SK-N-SH treated with all-trans-retinoic acid at 6 μM for 48 hours (cell line): ENCODE measurements at regions not wholly inside any gene's neighbourhood (a gene's known extent, or its start where the extent isn't known, plus 50 kb on each side); places are given as distances from the start of the nearest gene placed in this dataset.

Experiments
- ATAC-seq: fragments of 200-7000 bp; cut with Tn5 transposase; 3 replicates; pipeline ENCODE4 v1.9.1; 2020; ENCODE audit warnings: mild to moderate bottlenecking, moderate library complexity
- ARNTL ChIP-seq: fragments of 450-650 bp; formaldehyde crosslinking; IDR thresholded peaks from 2 replicates; pipeline ENCODE4 v1.5.0; 2020; ENCODE audit warnings: low read depth, mild to moderate bottlenecking, moderate library complexity, borderline replicate concordance
- CSDC2 ChIP-seq: fragments of 250-450 bp; sonication (Bioruptor Pico); IDR thresholded peaks from 2 replicates; pipeline ENCODE4 v1.5.0; 2020; ENCODE audit warnings: mild to moderate bottlenecking, moderate library complexity
- ESRRG ChIP-seq: fragments of 250-450 bp; sonication (Bioruptor Pico); IDR thresholded peaks from 2 replicates; pipeline ENCODE4 v1.6.1; 2021; ENCODE audit warnings: mild to moderate bottlenecking
- ISL1 ChIP-seq: fragments of 250-450 bp; sonication (Bioruptor Pico); IDR thresholded peaks from 2 replicates; pipeline ENCODE4 v2.1.2; 2022; ENCODE audit warnings: mild to moderate bottlenecking, moderate library complexity
- OSR1 ChIP-seq: fragments of 250-450 bp; sonication (Bioruptor Pico); IDR thresholded peaks from 2 replicates; pipeline ENCODE4 v1.8.0; 2022; ENCODE audit warnings: moderate library complexity, mild to moderate bottlenecking, inconsistent platforms
- PPARA ChIP-seq: fragments of 250-450 bp; sonication (Bioruptor Pico); IDR thresholded peaks from 2 replicates; pipeline ENCODE4 v1.5.0; 2020; ENCODE audit warnings: mild to moderate bottlenecking, borderline replicate concordance
- RARB ChIP-seq: fragments of 250-450 bp; sonication (Bioruptor Pico); IDR thresholded peaks from 2 replicates; pipeline ENCODE4 v1.8.0; 2021; ENCODE audit warnings: mild to moderate bottlenecking, moderate library complexity
- SNAI2 ChIP-seq: fragments of 250-450 bp; sonication (Bioruptor Pico); IDR thresholded peaks from 2 replicates; pipeline ENCODE4 v1.5.0; 2020; ENCODE audit warnings: mild to moderate bottlenecking, moderate library complexity
- TCF4 ChIP-seq: fragments of 250-450 bp; sonication (Bioruptor Pico); IDR thresholded peaks from 2 replicates; pipeline ENCODE4 v1.8.0; 2021; ENCODE audit warnings: mild to moderate bottlenecking, moderate library complexity, borderline replicate concordance
- TOX ChIP-seq: fragments of 250-450 bp; sonication (Bioruptor Pico); IDR thresholded peaks from 2 replicates; pipeline ENCODE4 v1.8.0; 2021; ENCODE audit warnings: mild to moderate bottlenecking, moderate library complexity, borderline replicate concordance
- ZC3H10 ChIP-seq: fragments of 250-450 bp; sonication (Bioruptor Pico); IDR thresholded peaks from 2 replicates; pipeline ENCODE4 v1.5.1; 2021; ENCODE audit warnings: mild to moderate bottlenecking, moderate library complexity
- ZFP3 ChIP-seq: fragments of 250-450 bp; sonication (Bioruptor Pico); IDR thresholded peaks from 2 replicates; pipeline ENCODE4 v1.5.0; 2020; ENCODE audit warnings: mild to moderate bottlenecking, moderate library complexity
- ZFP30 ChIP-seq: fragments of 450-650 bp; formaldehyde crosslinking; IDR thresholded peaks from 2 replicates; pipeline ENCODE4 v1.5.0; 2022; ENCODE audit warnings: mild to moderate bottlenecking, moderate library complexity
- ZNF565 ChIP-seq: fragments of 450-650 bp; formaldehyde crosslinking; conservative IDR thresholded peaks from 2 replicates; pipeline ENCODE4 v1.5.0; 2020; ENCODE audit warnings: low read depth, mild to moderate bottlenecking, moderate library complexity
- ZNF70 ChIP-seq: fragments of 450-650 bp; formaldehyde crosslinking; IDR thresholded peaks from 2 replicates; pipeline ENCODE4 v1.5.0; 2020; ENCODE audit warnings: mild to moderate bottlenecking, moderate library complexity
- ZNF8 ChIP-seq: fragments of 450-650 bp; formaldehyde crosslinking; IDR thresholded peaks from 2 replicates; pipeline ENCODE4 v1.5.0; 2020; ENCODE audit warnings: mild to moderate bottlenecking, moderate library complexity
- TF ChIP-seq, protein P1 (sequence below): fragments of 250-450 bp; sonication (Bioruptor Pico); IDR thresholded peaks from 2 replicates; pipeline ENCODE4 v1.5.1; 2020; ENCODE audit warnings: low read depth, mild to moderate bottlenecking, moderate library complexity
- TF ChIP-seq, protein P2 (sequence below): fragments of 250-450 bp; sonication (Bioruptor Pico); IDR thresholded peaks from 2 replicates; pipeline ENCODE4 v1.8.0; 2021; ENCODE audit warnings: low read depth, mild to moderate bottlenecking, moderate library complexity, borderline replicate concordance
- TF ChIP-seq, protein P3 (sequence below): fragments of 250-450 bp; sonication (Bioruptor Pico); IDR thresholded peaks from 2 replicates; pipeline ENCODE4 v1.5.1; 2021; ENCODE audit warnings: mild to moderate bottlenecking, moderate library complexity
- TF ChIP-seq, protein P4 (sequence below): fragments of 250-450 bp; sonication (Bioruptor Pico); IDR thresholded peaks from 2 replicates; pipeline ENCODE4 v1.5.0; 2020; ENCODE audit warnings: mild to moderate bottlenecking, moderate library complexity
- TF ChIP-seq, protein P5 (sequence below): fragments of 250-450 bp; sonication (Bioruptor Pico); IDR thresholded peaks from 2 replicates; pipeline ENCODE4 v1.8.0; 2020; ENCODE audit warnings: mild to moderate bottlenecking, moderate library complexity, borderline replicate concordance

DNA sequence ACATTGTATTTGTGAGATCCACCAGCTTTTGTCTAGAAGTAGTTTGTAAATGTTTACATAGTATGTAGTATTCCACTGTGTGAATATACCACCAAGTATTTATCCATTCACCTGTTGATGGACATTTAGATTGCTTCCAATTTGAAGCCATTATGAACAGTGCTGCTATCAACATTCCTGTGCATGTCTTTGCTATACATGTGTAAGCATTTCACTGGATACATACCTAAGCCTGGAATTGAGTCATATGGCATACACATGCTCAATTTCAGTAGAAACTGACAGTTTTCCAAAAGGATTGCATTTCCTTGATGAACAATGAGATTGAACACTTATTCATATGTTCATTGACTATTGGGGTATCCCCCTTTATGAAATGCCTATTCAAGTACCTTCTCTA is 540.6 kb upstream of the SOX9 start:
- no peak for TF ChIP-seq ZFP3 (CRISPR knock-in tag)
- TF ChIP-seq ZNF8 (CRISPR knock-in tag), result no peak
- ATAC-seq, result no peak

DNA sequence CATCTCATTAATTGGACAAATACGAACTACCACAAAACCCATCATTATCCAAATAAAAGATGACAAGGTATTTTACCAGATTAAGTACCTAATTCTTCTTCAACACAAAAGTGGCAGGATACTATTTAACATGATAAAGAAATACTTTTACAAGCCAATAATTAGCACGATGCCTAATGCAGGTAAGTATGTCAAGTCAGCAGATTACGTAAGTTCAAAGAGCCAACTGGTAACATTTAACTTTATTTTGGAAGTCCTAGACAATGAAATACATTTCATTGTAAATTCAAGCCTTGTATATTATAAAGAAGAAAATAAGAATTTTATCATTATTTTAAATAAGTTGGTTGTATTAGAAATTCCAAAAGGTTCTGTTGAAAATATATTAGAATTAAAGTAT is 535.3 kb upstream of the SOX9 start:
- ATAC-seq, result no peak
- TF ChIP-seq TOX (CRISPR knock-in tag), result no peak
- TF ChIP-seq ZFP3 (CRISPR knock-in tag), result no peak
- TF ChIP-seq, protein P1, sequence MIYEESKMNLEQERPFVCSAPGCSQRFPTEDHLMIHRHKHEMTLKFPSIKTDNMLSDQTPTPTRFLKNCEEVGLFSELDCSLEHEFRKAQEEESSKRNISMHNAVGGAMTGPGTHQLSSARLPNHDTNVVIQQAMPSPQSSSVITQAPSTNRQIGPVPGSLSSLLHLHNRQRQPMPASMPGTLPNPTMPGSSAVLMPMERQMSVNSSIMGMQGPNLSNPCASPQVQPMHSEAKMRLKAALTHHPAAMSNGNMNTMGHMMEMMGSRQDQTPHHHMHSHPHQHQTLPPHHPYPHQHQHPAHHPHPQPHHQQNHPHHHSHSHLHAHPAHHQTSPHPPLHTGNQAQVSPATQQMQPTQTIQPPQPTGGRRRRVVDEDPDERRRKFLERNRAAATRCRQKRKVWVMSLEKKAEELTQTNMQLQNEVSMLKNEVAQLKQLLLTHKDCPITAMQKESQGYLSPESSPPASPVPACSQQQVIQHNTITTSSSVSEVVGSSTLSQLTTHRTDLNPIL (CRISPR knock-in tag), result no peak
- TF ChIP-seq OSR1 (CRISPR knock-in tag), result no peak

DNA sequence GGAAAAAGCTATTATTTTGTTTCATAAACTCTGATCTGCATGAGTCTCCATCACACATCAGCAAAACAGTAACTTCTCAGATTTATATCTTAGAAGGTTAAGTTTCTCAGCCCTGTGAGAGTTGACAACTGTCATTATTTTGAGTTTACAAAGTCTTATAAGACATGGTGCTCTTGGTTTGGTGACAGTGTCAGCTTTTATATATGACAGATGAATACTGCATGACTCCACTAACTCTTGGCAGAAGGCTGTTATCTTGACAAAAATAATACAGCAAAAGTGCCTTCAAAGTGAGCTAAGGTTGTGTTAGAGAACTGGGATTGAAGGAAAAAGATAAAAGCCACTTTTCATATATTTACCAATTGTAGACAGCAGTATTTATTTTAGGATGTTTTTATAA is 528.4 kb upstream of the SOX9 start:
- TF ChIP-seq TOX (CRISPR knock-in tag) (no peak), ZNF70 (CRISPR knock-in tag) (no peak), ZFP3 (CRISPR knock-in tag) (no peak), RARB (no peak), ISL1 (CRISPR knock-in tag) (no peak), ZC3H10 (CRISPR knock-in tag) (no peak), ZFP30 (CRISPR knock-in tag) (no peak), PPARA (no peak), ESRRG (CRISPR knock-in tag) (no peak), ARNTL (no peak), ZNF8 (CRISPR knock-in tag) (no peak), TCF4 (CRISPR knock-in tag) (no peak), CSDC2 (CRISPR knock-in tag) (no peak), SNAI2 (CRISPR knock-in tag) (no peak), OSR1 (CRISPR knock-in tag) (no peak)
- TF ChIP-seq, protein P2, sequence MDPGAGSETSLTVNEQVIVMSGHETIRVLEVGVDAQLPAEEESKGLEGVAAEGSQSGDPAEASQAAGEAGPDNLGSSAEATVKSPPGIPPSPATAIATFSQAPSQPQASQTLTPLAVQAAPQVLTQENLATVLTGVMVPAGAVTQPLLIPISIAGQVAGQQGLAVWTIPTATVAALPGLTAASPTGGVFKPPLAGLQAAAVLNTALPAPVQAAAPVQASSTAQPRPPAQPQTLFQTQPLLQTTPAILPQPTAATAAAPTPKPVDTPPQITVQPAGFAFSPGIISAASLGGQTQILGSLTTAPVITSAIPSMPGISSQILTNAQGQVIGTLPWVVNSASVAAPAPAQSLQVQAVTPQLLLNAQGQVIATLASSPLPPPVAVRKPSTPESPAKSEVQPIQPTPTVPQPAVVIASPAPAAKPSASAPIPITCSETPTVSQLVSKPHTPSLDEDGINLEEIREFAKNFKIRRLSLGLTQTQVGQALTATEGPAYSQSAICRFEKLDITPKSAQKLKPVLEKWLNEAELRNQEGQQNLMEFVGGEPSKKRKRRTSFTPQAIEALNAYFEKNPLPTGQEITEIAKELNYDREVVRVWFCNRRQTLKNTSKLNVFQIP (CRISPR knock-in tag), result no peak
- TF ChIP-seq, protein P3, sequence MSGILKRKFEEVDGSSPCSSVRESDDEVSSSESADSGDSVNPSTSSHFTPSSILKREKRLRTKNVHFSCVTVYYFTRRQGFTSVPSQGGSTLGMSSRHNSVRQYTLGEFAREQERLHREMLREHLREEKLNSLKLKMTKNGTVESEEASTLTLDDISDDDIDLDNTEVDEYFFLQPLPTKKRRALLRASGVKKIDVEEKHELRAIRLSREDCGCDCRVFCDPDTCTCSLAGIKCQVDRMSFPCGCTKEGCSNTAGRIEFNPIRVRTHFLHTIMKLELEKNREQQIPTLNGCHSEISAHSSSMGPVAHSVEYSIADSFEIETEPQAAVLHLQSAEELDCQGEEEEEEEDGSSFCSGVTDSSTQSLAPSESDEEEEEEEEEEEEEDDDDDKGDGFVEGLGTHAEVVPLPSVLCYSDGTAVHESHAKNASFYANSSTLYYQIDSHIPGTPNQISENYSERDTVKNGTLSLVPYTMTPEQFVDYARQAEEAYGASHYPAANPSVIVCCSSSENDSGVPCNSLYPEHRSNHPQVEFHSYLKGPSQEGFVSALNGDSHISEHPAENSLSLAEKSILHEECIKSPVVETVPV (CRISPR knock-in tag), result no peak
- TF ChIP-seq, protein P4, sequence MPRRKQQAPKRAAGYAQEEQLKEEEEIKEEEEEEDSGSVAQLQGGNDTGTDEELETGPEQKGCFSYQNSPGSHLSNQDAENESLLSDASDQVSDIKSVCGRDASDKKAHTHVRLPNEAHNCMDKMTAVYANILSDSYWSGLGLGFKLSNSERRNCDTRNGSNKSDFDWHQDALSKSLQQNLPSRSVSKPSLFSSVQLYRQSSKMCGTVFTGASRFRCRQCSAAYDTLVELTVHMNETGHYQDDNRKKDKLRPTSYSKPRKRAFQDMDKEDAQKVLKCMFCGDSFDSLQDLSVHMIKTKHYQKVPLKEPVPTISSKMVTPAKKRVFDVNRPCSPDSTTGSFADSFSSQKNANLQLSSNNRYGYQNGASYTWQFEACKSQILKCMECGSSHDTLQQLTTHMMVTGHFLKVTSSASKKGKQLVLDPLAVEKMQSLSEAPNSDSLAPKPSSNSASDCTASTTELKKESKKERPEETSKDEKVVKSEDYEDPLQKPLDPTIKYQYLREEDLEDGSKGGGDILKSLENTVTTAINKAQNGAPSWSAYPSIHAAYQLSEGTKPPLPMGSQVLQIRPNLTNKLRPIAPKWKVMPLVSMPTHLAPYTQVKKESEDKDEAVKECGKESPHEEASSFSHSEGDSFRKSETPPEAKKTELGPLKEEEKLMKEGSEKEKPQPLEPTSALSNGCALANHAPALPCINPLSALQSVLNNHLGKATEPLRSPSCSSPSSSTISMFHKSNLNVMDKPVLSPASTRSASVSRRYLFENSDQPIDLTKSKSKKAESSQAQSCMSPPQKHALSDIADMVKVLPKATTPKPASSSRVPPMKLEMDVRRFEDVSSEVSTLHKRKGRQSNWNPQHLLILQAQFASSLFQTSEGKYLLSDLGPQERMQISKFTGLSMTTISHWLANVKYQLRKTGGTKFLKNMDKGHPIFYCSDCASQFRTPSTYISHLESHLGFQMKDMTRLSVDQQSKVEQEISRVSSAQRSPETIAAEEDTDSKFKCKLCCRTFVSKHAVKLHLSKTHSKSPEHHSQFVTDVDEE, result no peak
- TF ChIP-seq, protein P5, sequence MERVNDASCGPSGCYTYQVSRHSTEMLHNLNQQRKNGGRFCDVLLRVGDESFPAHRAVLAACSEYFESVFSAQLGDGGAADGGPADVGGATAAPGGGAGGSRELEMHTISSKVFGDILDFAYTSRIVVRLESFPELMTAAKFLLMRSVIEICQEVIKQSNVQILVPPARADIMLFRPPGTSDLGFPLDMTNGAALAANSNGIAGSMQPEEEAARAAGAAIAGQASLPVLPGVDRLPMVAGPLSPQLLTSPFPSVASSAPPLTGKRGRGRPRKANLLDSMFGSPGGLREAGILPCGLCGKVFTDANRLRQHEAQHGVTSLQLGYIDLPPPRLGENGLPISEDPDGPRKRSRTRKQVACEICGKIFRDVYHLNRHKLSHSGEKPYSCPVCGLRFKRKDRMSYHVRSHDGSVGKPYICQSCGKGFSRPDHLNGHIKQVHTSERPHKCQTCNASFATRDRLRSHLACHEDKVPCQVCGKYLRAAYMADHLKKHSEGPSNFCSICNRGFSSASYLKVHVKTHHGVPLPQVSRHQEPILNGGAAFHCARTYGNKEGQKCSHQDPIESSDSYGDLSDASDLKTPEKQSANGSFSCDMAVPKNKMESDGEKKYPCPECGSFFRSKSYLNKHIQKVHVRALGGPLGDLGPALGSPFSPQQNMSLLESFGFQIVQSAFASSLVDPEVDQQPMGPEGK, result no peak
- no peak for ATAC-seq

DNA sequence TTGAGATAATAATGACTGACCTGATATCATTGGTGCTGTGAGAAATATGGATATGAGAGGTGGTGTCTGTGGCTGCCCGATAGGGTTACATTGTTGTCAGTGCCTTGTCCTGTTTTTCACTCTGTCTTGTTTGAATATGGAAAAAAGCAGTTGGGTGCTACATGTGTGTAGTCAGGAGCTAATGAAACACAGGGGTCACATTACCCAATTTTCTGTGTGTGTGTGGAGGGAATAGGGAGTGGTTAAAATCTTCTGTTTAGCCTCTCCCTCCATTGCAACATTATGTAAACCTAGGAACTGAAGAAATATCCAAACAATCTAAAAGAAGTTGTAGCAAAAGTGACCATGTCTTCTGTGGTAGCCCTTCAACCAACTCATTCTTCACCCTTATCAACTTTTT is 527.7 kb upstream of the SOX9 start:
- no peak for ATAC-seq
- TF ChIP-seq TOX (CRISPR knock-in tag) (no peak), ZNF8 (CRISPR knock-in tag) (no peak), OSR1 (CRISPR knock-in tag) (no peak), ESRRG (CRISPR knock-in tag) (no peak), ISL1 (CRISPR knock-in tag) (no peak), ZNF565 (CRISPR knock-in tag) (no peak), TCF4 (CRISPR knock-in tag) (no peak), SNAI2 (CRISPR knock-in tag) (no peak)
- TF ChIP-seq, protein P4, result no peak
- TF ChIP-seq, protein P3 (CRISPR knock-in tag), result no peak
- TF ChIP-seq, protein P2 (CRISPR knock-in tag), result no peak
